B cell (primary cell): ENCODE measurements at regions not wholly inside any gene's neighbourhood (a gene's known extent, or its start where the extent isn't known, plus 50 kb on each side); places are given as distances from the start of the nearest gene placed in this dataset.

Experiments
- CTCF ChIP-seq: fragments of 200-600 bp; IDR thresholded peaks from one replicate; pipeline ENCODE4 v1.8.0; 2022; ENCODE audit warnings: antibody characterized with exemption, mild to moderate bottlenecking
- EZH2 ChIP-seq: IDR thresholded peaks from 2 replicates; pipeline ENCODE4 v1.6.1; 2012; ENCODE audit warnings: borderline replicate concordance, low read depth, mild to moderate bottlenecking, moderate library complexity, low read length; ENCODE audit not compliant: insufficient read depth, poor library complexity, severe bottlenecking

- TF ChIP-seq CTCF (no peak), EZH2 (no peak)
These were observed 52.4 kb upstream of the IGFBP7 start for GRCh38 chr4:57162499-57163019.
